Heart left ventricle (tissue), 13 donors: ENCODE measurements at regions not wholly inside any gene's neighbourhood (a gene's known extent, or its start where the extent isn't known, plus 50 kb on each side); places are given as distances from the start of the nearest gene placed in this dataset.

Experiments
- POLR2A ChIP-seq, 2 donors: fragments of 450-650 bp; IDR thresholded peaks; one replicate each; pipeline ENCODE4 v1.6.1; 2017; ENCODE audit warnings: antibody characterized with exemption in 2 of 2, mild to moderate bottlenecking in 2 of 2, moderate library complexity in 2 of 2
- TF ChIP-seq, protein P1 (sequence below), 12 donors: fragments of 200-600 bp; sonication (generic) in 4 of 12; IDR thresholded peaks; one replicate each; pipeline versions ENCODE4 v1.5.0 to v1.8.0; 2018 to 2022; ENCODE audit warnings: antibody characterized with exemption in 12 of 12, mild to moderate bottlenecking in 5 of 12
- donor health status: ischemic (EF 13 %, LVEDD 7.1; RV severe dilation, severe dysfunction).
- donor health status: DM: no; HTN: yes; CAD: no.
- donor health status: DM: no; HTN: no; CAD: no.
- donor health status: ischemic (EF 25% LVEDD 6.9; RV normal size, moderate dysfunction).
- donor health status: ischemic (EF 25% LVEDD 5.7; RV mildly dilated, moderate dysfunction).
- donor health status: ischemic (EF 35%, LVEDD 5.7; RV mildly dilated, moderate dysfunction).
- donor health status: nonischemic (EF 11% LVEDD 7.7; RV severe dilation, severe dysfunction).
- donor health status: DM: yes; HTN: yes; CAD: no.
- donor health status: PGD.
- donor health status: ischemic (EF 29% LVEDD 5.4; RV normal size, mild dysfunction).
- donor health status: nonischemic (EF 23%, LVEDD 6.1; RV moderate dilation, normal function).

GRCh38 chr11:131036514-131036913, 120.2 kb upstream of the SNX19 start:
- TF ChIP-seq, protein P1, sequence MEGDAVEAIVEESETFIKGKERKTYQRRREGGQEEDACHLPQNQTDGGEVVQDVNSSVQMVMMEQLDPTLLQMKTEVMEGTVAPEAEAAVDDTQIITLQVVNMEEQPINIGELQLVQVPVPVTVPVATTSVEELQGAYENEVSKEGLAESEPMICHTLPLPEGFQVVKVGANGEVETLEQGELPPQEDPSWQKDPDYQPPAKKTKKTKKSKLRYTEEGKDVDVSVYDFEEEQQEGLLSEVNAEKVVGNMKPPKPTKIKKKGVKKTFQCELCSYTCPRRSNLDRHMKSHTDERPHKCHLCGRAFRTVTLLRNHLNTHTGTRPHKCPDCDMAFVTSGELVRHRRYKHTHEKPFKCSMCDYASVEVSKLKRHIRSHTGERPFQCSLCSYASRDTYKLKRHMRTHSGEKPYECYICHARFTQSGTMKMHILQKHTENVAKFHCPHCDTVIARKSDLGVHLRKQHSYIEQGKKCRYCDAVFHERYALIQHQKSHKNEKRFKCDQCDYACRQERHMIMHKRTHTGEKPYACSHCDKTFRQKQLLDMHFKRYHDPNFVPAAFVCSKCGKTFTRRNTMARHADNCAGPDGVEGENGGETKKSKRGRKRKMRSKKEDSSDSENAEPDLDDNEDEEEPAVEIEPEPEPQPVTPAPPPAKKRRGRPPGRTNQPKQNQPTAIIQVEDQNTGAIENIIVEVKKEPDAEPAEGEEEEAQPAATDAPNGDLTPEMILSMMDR (IDR thresholded peaks at IDR 0.05): no peak
- TF ChIP-seq POLR2A (IDR thresholded peaks at IDR 0.05): no peak
